SU-DHL-6 (cell line): ENCODE measurements at regions not wholly inside any gene's neighbourhood (a gene's known extent, or its start where the extent isn't known, plus 50 kb on each side); places are given as distances from the start of the nearest gene placed in this dataset.

Experiments
- EZH2phosphoT487 ChIP-seq: fragments of 200-600 bp; sonication (generic), shearing (Covaris generic); conservative IDR thresholded peaks from 2 replicates; pipeline ENCODE4 v1.6.1; 2018; ENCODE audit warnings: mild to moderate bottlenecking, antibody characterized with exemption, low read length, moderate library complexity, mixed read lengths
- TF ChIP-seq, protein P1 (sequence below): fragments of 200-600 bp; sonication (generic); IDR thresholded peaks from one replicate; pipeline ENCODE4 v1.5.1; 2017; ENCODE audit warnings: antibody characterized with exemption, mild to moderate bottlenecking, low read length, moderate library complexity; ENCODE audit not compliant: insufficient read depth, poor library complexity, severe bottlenecking

DNA sequence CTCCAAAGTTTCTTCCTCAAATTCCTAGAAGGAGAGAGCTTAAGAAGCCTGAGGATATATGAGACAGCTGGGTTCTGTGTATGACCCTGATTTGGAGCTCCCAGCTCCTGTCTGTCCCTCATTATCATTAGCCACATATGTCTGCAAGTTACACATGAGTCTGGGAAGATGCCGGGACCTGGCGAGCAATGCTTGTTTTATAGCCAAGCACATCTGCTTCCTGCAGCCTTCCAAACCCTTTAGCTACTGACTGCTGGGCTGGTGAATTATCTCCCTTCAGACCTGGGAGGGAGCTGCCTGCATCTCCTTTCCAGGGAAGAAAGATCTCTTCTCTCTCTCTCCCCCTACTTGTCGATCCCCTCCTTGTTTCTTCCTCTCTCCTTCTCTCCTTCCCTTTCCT, 556.7 kb upstream of the BOD1L1 start:
- TF ChIP-seq, protein P1, sequence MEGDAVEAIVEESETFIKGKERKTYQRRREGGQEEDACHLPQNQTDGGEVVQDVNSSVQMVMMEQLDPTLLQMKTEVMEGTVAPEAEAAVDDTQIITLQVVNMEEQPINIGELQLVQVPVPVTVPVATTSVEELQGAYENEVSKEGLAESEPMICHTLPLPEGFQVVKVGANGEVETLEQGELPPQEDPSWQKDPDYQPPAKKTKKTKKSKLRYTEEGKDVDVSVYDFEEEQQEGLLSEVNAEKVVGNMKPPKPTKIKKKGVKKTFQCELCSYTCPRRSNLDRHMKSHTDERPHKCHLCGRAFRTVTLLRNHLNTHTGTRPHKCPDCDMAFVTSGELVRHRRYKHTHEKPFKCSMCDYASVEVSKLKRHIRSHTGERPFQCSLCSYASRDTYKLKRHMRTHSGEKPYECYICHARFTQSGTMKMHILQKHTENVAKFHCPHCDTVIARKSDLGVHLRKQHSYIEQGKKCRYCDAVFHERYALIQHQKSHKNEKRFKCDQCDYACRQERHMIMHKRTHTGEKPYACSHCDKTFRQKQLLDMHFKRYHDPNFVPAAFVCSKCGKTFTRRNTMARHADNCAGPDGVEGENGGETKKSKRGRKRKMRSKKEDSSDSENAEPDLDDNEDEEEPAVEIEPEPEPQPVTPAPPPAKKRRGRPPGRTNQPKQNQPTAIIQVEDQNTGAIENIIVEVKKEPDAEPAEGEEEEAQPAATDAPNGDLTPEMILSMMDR = no peak
- TF ChIP-seq EZH2phosphoT487 = no peak
